PC-9 (cell line): ENCODE measurements at regions not wholly inside any gene's neighbourhood (a gene's known extent, or its start where the extent isn't known, plus 50 kb on each side); places are given as distances from the start of the nearest gene placed in this dataset.

Source experiments
- CTCF ChIP-seq: fragments of 200-600 bp; sonication (generic); conservative IDR thresholded peaks from 2 replicates; pipeline ENCODE4 v1.6.1; 2017; ENCODE audit warnings: mixed run types, antibody characterized with exemption, mild to moderate bottlenecking, moderate library complexity
- EZH2 ChIP-seq: fragments of 200-600 bp; sonication (generic); IDR thresholded peaks from 2 replicates; pipeline ENCODE4 v1.8.0; 2017; ENCODE audit warnings: antibody characterized with exemption, low read depth

- no peak for TF ChIP-seq CTCF
- no peak for TF ChIP-seq EZH2
These were observed 180.8 kb downstream of the MBD2 start for GRCh38 chr18:54043484-54044251.
